Thyroid gland (tissue), 4 donors: ENCODE measurements at regions not wholly inside any gene's neighbourhood (a gene's known extent, or its start where the extent isn't known, plus 50 kb on each side); places are given as distances from the start of the nearest gene placed in this dataset.

ENCODE experiments used
- CTCF ChIP-seq, 6 experiments: fragments of 200-600 bp in 3 of 6; fragments of 450-650 bp in 3 of 6; sonication (generic) in 3 of 6; IDR thresholded peaks; one replicate each; pipeline ENCODE4 v1.5.1; 2016 to 2019; ENCODE audit warnings: antibody characterized with exemption in 6 of 6, mild to moderate bottlenecking in 2 of 6, inconsistent platforms in 1 of 6, moderate library complexity in 1 of 6
- POLR2A ChIP-seq, 2 donors: fragments of 450-650 bp; IDR thresholded peaks; one replicate each; pipeline ENCODE4 v1.6.1; 2017; ENCODE audit warnings: antibody characterized with exemption in 2 of 2, mild to moderate bottlenecking in 2 of 2, moderate library complexity in 1 of 2

DNA sequence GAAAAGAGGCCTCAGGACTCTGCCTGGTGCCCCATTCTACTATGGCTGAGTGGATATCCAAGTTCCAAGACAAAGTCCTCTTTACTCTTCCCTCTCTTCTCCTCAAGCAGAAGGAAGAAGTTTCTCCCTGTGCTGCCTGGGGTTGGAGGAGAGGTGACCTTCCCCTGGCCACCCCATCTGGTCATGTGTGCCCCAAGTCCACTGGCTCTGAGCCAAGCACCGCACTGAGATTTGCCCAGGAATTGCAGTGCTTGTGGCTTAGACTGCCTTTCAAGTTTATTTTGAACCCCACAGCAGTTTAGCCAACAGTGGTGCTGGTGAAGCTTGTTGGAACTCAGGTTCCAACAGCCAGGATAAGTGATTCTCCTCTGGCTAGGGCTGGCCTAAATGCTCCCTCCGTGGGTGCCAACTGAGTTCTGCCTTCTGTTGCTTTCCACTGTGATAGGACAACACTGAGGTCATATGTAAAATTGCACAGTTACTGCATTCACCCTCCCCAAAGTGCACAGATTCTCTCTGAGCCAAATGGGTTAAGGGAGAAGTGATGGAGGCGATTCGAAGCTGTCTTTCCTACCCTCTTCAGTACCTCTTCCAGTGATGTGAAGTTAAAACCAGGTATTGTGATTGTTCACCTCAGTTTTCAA, 69.9 kb downstream of the TMCO5A start:
- TF ChIP-seq CTCF (IDR thresholded peaks at IDR 0.05) (no peak), POLR2A (IDR thresholded peaks at IDR 0.05) (no peak)
